CD4-positive, alpha-beta T cell (primary cell): ENCODE measurements at regions not wholly inside any gene's neighbourhood (a gene's known extent, or its start where the extent isn't known, plus 50 kb on each side); places are given as distances from the start of the nearest gene placed in this dataset.
"Not testable (repeated sequence)": the region's sequence is repeated elsewhere in the genome, so short reads cannot be mapped to it uniquely, and the experiment has no call there.

Experiments used
- ATAC-seq: fragments of 200-7000 bp; cut with Tn5 transposase; one replicate; pipeline ENCODE4 v1.10.0; 2022; ENCODE audit warnings: mild to moderate bottlenecking; ENCODE audit not compliant: poor library complexity
- CTCF ChIA-PET: fragments of 350-600 bp; sonication (Branson Sonifier 250); formaldehyde crosslinking; loops from one replicate; lab custom pipeline; 2021; ENCODE audit warnings: antibody characterized with exemption, inconsistent platforms; lab: Charles Lee
- POLR2A ChIA-PET: fragments of 350-600 bp; sonication (Branson Sonifier 250); formaldehyde crosslinking; loops from one replicate; lab custom pipeline; 2021; ENCODE audit warnings: antibody characterized with exemption, inconsistent platforms; lab: Charles Lee
- DNase-seq, 14 experiments: peaks; one replicate each; pipeline ENCODE4 v3.0.0-alpha.2; 2013 to 2020; ENCODE audit warnings: mixed read lengths in 2 of 14
- H3K27ac ChIP-seq, 2 donors: one replicate each; pipeline versions ENCODE4 v1.5.1 to v1.7.0; 2013; ENCODE audit warnings: low read length in 2 of 2, low read depth in 1 of 2, mild to moderate bottlenecking in 1 of 2
- H3K27me3 ChIP-seq, 2 experiments: 1 replicate in 1 of 2; 2 replicates in 1 of 2; pipeline versions ENCODE4 v1.6.1 to v1.7.0; 2013; ENCODE audit warnings: low read length in 2 of 2, control low read depth in 1 of 2, mild to moderate bottlenecking in 1 of 2, moderate library complexity in 1 of 2; ENCODE audit not compliant: insufficient read depth in 2 of 2, control insufficient read depth in 1 of 2
- H3K36me3 ChIP-seq: one replicate; pipeline ENCODE4 v1.6.1; 2013; ENCODE audit warnings: low read length, control low read depth; ENCODE audit not compliant: insufficient read depth
- H3K4me1 ChIP-seq: one replicate; pipeline ENCODE4 v1.6.1; 2013; ENCODE audit warnings: low read length, control low read depth; ENCODE audit not compliant: insufficient read depth
- H3K4me3 ChIP-seq: one replicate; pipeline ENCODE4 v1.5.1; 2013; ENCODE audit warnings: mild to moderate bottlenecking, low read length, moderate library complexity
- H3K9me3 ChIP-seq, 2 experiments: 1 replicate in 1 of 2; 2 replicates in 1 of 2; pipeline versions ENCODE4 v1.6.1 to v1.7.0; 2013; ENCODE audit warnings: low read length in 2 of 2, mild to moderate bottlenecking in 2 of 2, control low read depth in 1 of 2, moderate library complexity in 1 of 2; ENCODE audit not compliant: control insufficient read depth in 1 of 2, insufficient read depth in 1 of 2
- H3K27ac Mint-ChIP-seq: one replicate; pipeline ENCODE4 v1.8.0; 2020; ENCODE audit warnings: mixed read lengths
- H3K27me3 Mint-ChIP-seq: one replicate; pipeline ENCODE4 v1.8.0; 2021; ENCODE audit warnings: mixed read lengths
- H3K36me3 Mint-ChIP-seq: one replicate; pipeline ENCODE4 v1.8.0; 2021; ENCODE audit warnings: low read depth, mixed read lengths
- H3K4me1 Mint-ChIP-seq: one replicate; pipeline ENCODE4 v1.8.0; 2021; ENCODE audit warnings: low read depth, mixed read lengths
- H3K4me3 Mint-ChIP-seq: one replicate; pipeline ENCODE4 v1.8.0; 2020; ENCODE audit warnings: mild to moderate bottlenecking, mixed read lengths
- H3K9me3 Mint-ChIP-seq: one replicate; pipeline ENCODE4 v1.8.0; 2020; ENCODE audit warnings: mixed read lengths
- intact Hi-C, 2 experiments: fragments of 100-400 bp; cut with DNase I in 1 of 2; cut with micrococcal nuclease in 1 of 2; formaldehyde crosslinking; loops; one replicate each; pipeline versions ENCODE4 v1.15.1 to v1.9.0; 2023 to 2025; cut with DNase I, micrococcal nuclease
- TF ChIP-seq, protein P1 (sequence below): fragments of 200-600 bp; IDR thresholded peaks from one replicate; pipeline ENCODE4 v1.8.0; 2022; ENCODE audit warnings: antibody characterized with exemption, mild to moderate bottlenecking

DNA sequence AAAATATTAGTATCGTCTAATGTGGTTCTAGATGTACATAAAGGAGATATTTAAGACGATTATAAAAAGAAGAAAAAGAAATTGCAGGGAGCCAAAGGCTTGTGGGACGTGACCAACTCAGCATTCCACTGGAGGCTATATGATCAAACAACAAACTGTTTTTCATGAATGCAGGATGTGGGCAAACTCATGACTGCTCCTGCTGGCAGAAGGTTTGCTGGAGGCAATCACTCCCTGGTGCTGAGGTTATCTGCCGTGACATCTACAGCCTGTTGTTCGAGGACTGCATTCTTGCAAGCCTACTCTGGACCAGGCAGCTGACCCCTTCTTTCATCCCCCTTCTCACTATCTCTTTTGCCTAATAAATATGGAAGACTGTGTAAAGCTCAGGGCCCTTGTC, 518.1 kb downstream of the UQCRFS1 start:
- Mint-ChIP-seq H3K4me1 (no peaks in the 10 kb centered on the region), H3K36me3 (no peaks in the 10 kb centered on the region), H3K27ac (no peak overlapping the region), H3K27me3 (no peaks in the 10 kb centered on the region), H3K9me3 (no peaks in the 10 kb centered on the region), H3K4me3 (no peak overlapping the region)
- peaks cover 0 to 3% of the 10 kb centered on the region in 2 experiments for H3K27me3 ChIP-seq
- intact Hi-C loops: no loop called here
- TF ChIP-seq, protein P1, sequence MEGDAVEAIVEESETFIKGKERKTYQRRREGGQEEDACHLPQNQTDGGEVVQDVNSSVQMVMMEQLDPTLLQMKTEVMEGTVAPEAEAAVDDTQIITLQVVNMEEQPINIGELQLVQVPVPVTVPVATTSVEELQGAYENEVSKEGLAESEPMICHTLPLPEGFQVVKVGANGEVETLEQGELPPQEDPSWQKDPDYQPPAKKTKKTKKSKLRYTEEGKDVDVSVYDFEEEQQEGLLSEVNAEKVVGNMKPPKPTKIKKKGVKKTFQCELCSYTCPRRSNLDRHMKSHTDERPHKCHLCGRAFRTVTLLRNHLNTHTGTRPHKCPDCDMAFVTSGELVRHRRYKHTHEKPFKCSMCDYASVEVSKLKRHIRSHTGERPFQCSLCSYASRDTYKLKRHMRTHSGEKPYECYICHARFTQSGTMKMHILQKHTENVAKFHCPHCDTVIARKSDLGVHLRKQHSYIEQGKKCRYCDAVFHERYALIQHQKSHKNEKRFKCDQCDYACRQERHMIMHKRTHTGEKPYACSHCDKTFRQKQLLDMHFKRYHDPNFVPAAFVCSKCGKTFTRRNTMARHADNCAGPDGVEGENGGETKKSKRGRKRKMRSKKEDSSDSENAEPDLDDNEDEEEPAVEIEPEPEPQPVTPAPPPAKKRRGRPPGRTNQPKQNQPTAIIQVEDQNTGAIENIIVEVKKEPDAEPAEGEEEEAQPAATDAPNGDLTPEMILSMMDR: no peak
- no peak for DNase-seq
- peaks cover 0 to 4% of the 10 kb centered on the region in 2 experiments for H3K9me3 ChIP-seq
- no peaks in the 10 kb centered on the region for H3K4me1 ChIP-seq
- H3K36me3 ChIP-seq: no peaks in the 10 kb centered on the region
- no peak overlapping the region for H3K4me3 ChIP-seq
- H3K27ac ChIP-seq: no peak overlapping the region
- CTCF ChIA-PET: no interaction called here
- POLR2A ChIA-PET: no interaction called here
- ATAC-seq: no peak

- intact Hi-C loops: no loop called here
- H3K9me3 ChIP-seq: peaks cover 0 to 4% of the 10 kb centered on the region in 2 experiments
- no peaks in the 10 kb centered on the region for H3K36me3 Mint-ChIP-seq
- no peak overlapping the region for H3K27ac ChIP-seq
- CTCF ChIA-PET: no interaction called here
- POLR2A ChIA-PET: no interaction called here
- no peaks in the 10 kb centered on the region for H3K4me1 ChIP-seq
- TF ChIP-seq, protein P1: no peak
- H3K4me3 ChIP-seq: no peak overlapping the region
- H3K9me3 Mint-ChIP-seq: no peaks in the 10 kb centered on the region
- DNase-seq (no peak), ATAC-seq (no peak)
- no peaks in the 10 kb centered on the region for H3K36me3 ChIP-seq
- H3K27me3 Mint-ChIP-seq: no peaks in the 10 kb centered on the region
- H3K4me3 Mint-ChIP-seq: no peak overlapping the region
- H3K27me3 ChIP-seq: peaks cover 0 to 3% of the 10 kb centered on the region in 2 experiments
- H3K4me1 Mint-ChIP-seq: no peaks in the 10 kb centered on the region
- no peak overlapping the region for H3K27ac Mint-ChIP-seq
Observed at GRCh38 chr19:28691683-28692082, 521.3 kb downstream of the UQCRFS1 start.

DNA sequence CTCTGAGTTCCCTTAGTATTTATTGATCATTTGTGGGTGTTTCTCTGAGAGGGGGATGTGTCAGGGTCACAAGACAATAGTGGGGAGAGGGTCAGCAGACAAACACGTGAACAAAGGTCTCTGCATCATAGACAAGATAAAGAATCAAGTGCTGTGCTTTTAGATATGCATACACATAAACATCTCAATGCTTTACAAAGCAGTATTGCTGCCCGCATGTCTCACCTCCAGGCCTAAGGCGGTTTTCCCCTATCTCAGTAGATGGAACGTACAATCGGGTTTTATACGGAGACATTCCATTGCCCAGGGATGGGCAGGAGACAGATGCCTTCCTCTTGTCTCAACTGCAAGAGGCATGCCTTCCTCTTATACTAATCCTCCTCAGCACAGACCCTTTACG, 523.5 kb downstream of the UQCRFS1 start:
- intact Hi-C loops, H3K27ac Mint-ChIP-seq, ATAC-seq, H3K36me3 Mint-ChIP-seq, H3K4me1 Mint-ChIP-seq, H3K4me3 ChIP-seq, H3K27ac ChIP-seq, H3K36me3 ChIP-seq, H3K27me3 ChIP-seq, H3K4me3 Mint-ChIP-seq, DNase-seq, H3K9me3 Mint-ChIP-seq, H3K27me3 Mint-ChIP-seq, H3K4me1 ChIP-seq, POLR2A ChIA-PET, H3K9me3 ChIP-seq, CTCF ChIA-PET: not testable (repeated sequence)

GRCh38 chr19:28687296-28687695, 525.7 kb downstream of the UQCRFS1 start:
- Histone ChIP-seq H3K27ac (no peak overlapping the region), H3K9me3 (peaks cover 0 to 3% of the 10 kb centered on the region in 2 experiments), H3K4me3 (no peak overlapping the region), H3K27me3 (peaks cover 0 to 3% of the 10 kb centered on the region in 2 experiments), H3K36me3 (no peaks in the 10 kb centered on the region), H3K4me1 (no peaks in the 10 kb centered on the region)
- ChIA-PET CTCF (no interaction called here), POLR2A (no interaction called here)
- intact Hi-C loops: no loop called here
- Mint-ChIP-seq H3K9me3 (peaks cover 6% of the 10 kb centered on the region), H3K27me3 (no peaks in the 10 kb centered on the region), H3K36me3 (no peaks in the 10 kb centered on the region), H3K27ac (no peak overlapping the region), H3K4me3 (no peak overlapping the region), H3K4me1 (no peaks in the 10 kb centered on the region)
- TF ChIP-seq, protein P1: no peak
- DNase-seq (no peak), ATAC-seq (no peak)
